Activated naive CD8-positive, alpha-beta T cell treated with anti-CD3 and anti-CD28 coated beads, Interleukin-2, amount 10 ng/mL, durations not matched to agents 7 days and 5 days (primary cell): ENCODE measurements at regions not wholly inside any gene's neighbourhood (a gene's known extent, or its start where the extent isn't known, plus 50 kb on each side); places are given as distances from the start of the nearest gene placed in this dataset.
"Not testable (repeated sequence)": the region's sequence is repeated elsewhere in the genome, so short reads cannot be mapped to it uniquely, and the experiment has no call there.

Experiments used
- ATAC-seq: fragments of 150-1000 bp; cut with Tn5 transposase; one replicate; pipeline ENCODE4 v1.10.0; 2021; ENCODE audit warnings: low read depth, moderate library complexity
- POLR2A ChIA-PET: fragments of 350-600 bp; sonication (Branson Sonifier 250); formaldehyde crosslinking; loops from one replicate; lab custom pipeline; 2021; ENCODE audit warnings: antibody characterized with exemption; lab: Charles Lee
- DNase-seq: peaks from one replicate; pipeline ENCODE4 v3.0.0; 2021
- H3K27ac Mint-ChIP-seq: one replicate; pipeline ENCODE4 v1.8.0; 2022; ENCODE audit warnings: mild to moderate bottlenecking, mixed read lengths
- H3K27me3 Mint-ChIP-seq: one replicate; pipeline ENCODE4 v1.8.0; 2022; ENCODE audit warnings: mild to moderate bottlenecking, moderate library complexity, mixed read lengths
- H3K36me3 Mint-ChIP-seq: one replicate; pipeline ENCODE4 v1.8.0; 2021; ENCODE audit warnings: mild to moderate bottlenecking, mixed read lengths
- H3K4me1 Mint-ChIP-seq: one replicate; pipeline ENCODE4 v1.8.0; 2021; ENCODE audit warnings: mixed read lengths
- H3K4me3 Mint-ChIP-seq: one replicate; pipeline ENCODE4 v1.8.0; 2022; ENCODE audit warnings: mild to moderate bottlenecking, moderate library complexity, mixed read lengths
- H3K9me3 Mint-ChIP-seq: one replicate; pipeline ENCODE4 v1.8.0; 2021; ENCODE audit warnings: mixed read lengths

GRCh38 chr2:195359043-195359735 is 297.8 kb upstream of the SLC39A10 start:
- H3K27ac Mint-ChIP-seq, result no peak overlapping the region
- ATAC-seq, result no peak
- peaks cover under 1% of the 10 kb centered on the region for H3K36me3 Mint-ChIP-seq
- peaks cover 6% of the 10 kb centered on the region for H3K4me1 Mint-ChIP-seq
- POLR2A ChIA-PET, result no interaction called here
- peaks cover 2% of the 10 kb centered on the region for H3K27me3 Mint-ChIP-seq
- no peak overlapping the region for H3K4me3 Mint-ChIP-seq
- peaks cover 6% of the 10 kb centered on the region for H3K9me3 Mint-ChIP-seq
- DNase-seq, result no peak

- ATAC-seq, result no peak
- H3K4me3 Mint-ChIP-seq, result no peak overlapping the region
- POLR2A ChIA-PET, result no interaction called here
- DNase-seq, result no peak
- peaks cover 6% of the 10 kb centered on the region for H3K9me3 Mint-ChIP-seq
- H3K27ac Mint-ChIP-seq, result no peak overlapping the region
- H3K4me1 Mint-ChIP-seq, result peaks cover 6% of the 10 kb centered on the region
- peaks cover 1% of the 10 kb centered on the region for H3K36me3 Mint-ChIP-seq
- H3K27me3 Mint-ChIP-seq, result peaks cover 2% of the 10 kb centered on the region
These were observed 300.0 kb upstream of the SLC39A10 start for GRCh38 chr2:195356920-195357440.

- Mint-ChIP-seq H3K4me1 (peaks cover 6% of the 10 kb centered on the region), H3K27me3 (peaks cover 2% of the 10 kb centered on the region), H3K36me3 (peaks cover 1% of the 10 kb centered on the region), H3K27ac (no peak overlapping the region), H3K4me3 (no peak overlapping the region), H3K9me3 (peaks cover 6% of the 10 kb centered on the region)
- DNase-seq (no peak), ATAC-seq (no peak)
- POLR2A ChIA-PET, result no interaction called here
These were observed 301.0 kb upstream of the SLC39A10 start for GRCh38 chr2:195356026-195356425.

- H3K27me3 Mint-ChIP-seq, result no peaks in the 10 kb centered on the region
- no peak overlapping the region for H3K27ac Mint-ChIP-seq
- ATAC-seq (no peak), DNase-seq (no peak)
- no peak overlapping the region for H3K4me3 Mint-ChIP-seq
- H3K4me1 Mint-ChIP-seq, result no peaks in the 10 kb centered on the region
- H3K9me3 Mint-ChIP-seq, result peaks cover 11% of the 10 kb centered on the region
- POLR2A ChIA-PET, result no interaction called here
- peaks cover 1% of the 10 kb centered on the region for H3K36me3 Mint-ChIP-seq
These were observed 304.4 kb upstream of the SLC39A10 start for GRCh38 chr2:195352581-195352980.

GRCh38 chr2:195343942-195344530 is 313.0 kb upstream of the SLC39A10 start:
- Mint-ChIP-seq H3K4me3 (no peak overlapping the region), H3K27me3 (no peaks in the 10 kb centered on the region), H3K36me3 (peaks cover 1% of the 10 kb centered on the region), H3K9me3 (peaks cover 5% of the 10 kb centered on the region), H3K4me1 (peaks cover 4% of the 10 kb centered on the region), H3K27ac (no peak overlapping the region)
- ATAC-seq, result no peak
- no peak for DNase-seq
- POLR2A ChIA-PET, result no interaction called here

GRCh38 chr2:195343540-195343939 is 313.5 kb upstream of the SLC39A10 start:
- ATAC-seq, result no peak

GRCh38 chr2:195342061-195342460 is 315.0 kb upstream of the SLC39A10 start:
- DNase-seq, result no peak

More at GRCh38 chr2:195343540-195343939, 313.5 kb upstream of the SLC39A10 start:
- Mint-ChIP-seq H3K9me3 (peaks cover 6% of the 10 kb centered on the region), H3K27ac (no peak overlapping the region), H3K27me3 (no peaks in the 10 kb centered on the region), H3K36me3 (peaks cover 1% of the 10 kb centered on the region), H3K4me1 (peaks cover 5% of the 10 kb centered on the region), H3K4me3 (no peak overlapping the region)
- POLR2A ChIA-PET, result no interaction called here
- DNase-seq, result no peak

GRCh38 chr2:195338856-195339255 is 318.2 kb upstream of the SLC39A10 start:
- POLR2A ChIA-PET, result no interaction called here
- no peak overlapping the region for H3K4me3 Mint-ChIP-seq
- DNase-seq (no peak), ATAC-seq (no peak)
- H3K4me1 Mint-ChIP-seq, result peaks cover 4% of the 10 kb centered on the region
- H3K36me3 Mint-ChIP-seq, result no peaks in the 10 kb centered on the region
- H3K27ac Mint-ChIP-seq, result no peak overlapping the region
- H3K27me3 Mint-ChIP-seq, result no peaks in the 10 kb centered on the region
- H3K9me3 Mint-ChIP-seq, result peaks cover 4% of the 10 kb centered on the region

More at GRCh38 chr2:195342061-195342460, 315.0 kb upstream of the SLC39A10 start:
- POLR2A ChIA-PET, result no interaction called here
- H3K27me3 Mint-ChIP-seq, result no peaks in the 10 kb centered on the region
- no peak overlapping the region for H3K4me3 Mint-ChIP-seq
- H3K36me3 Mint-ChIP-seq, result peaks cover 1% of the 10 kb centered on the region
- ATAC-seq, result no peak
- H3K4me1 Mint-ChIP-seq, result peaks cover 6% of the 10 kb centered on the region
- H3K9me3 Mint-ChIP-seq, result peaks cover 8% of the 10 kb centered on the region
- H3K27ac Mint-ChIP-seq, result no peak overlapping the region

- DNase-seq, result no peak
- Mint-ChIP-seq H3K36me3 (no peaks in the 10 kb centered on the region), H3K27me3 (no peaks in the 10 kb centered on the region)
These were observed 319.4 kb upstream of the SLC39A10 start for GRCh38 chr2:195337597-195337996.

GRCh38 chr2:195333869-195334268 is 323.2 kb upstream of the SLC39A10 start:
- H3K36me3 Mint-ChIP-seq, result peaks cover 2% of the 10 kb centered on the region
- ATAC-seq (no peak), DNase-seq (no peak)
- H3K27ac Mint-ChIP-seq, result no peak overlapping the region
- H3K4me1 Mint-ChIP-seq, result peaks cover 1% of the 10 kb centered on the region
- H3K27me3 Mint-ChIP-seq, result no peaks in the 10 kb centered on the region
- POLR2A ChIA-PET, result no interaction called here
- H3K9me3 Mint-ChIP-seq, result peaks cover 3% of the 10 kb centered on the region
- H3K4me3 Mint-ChIP-seq, result no peak overlapping the region

More at GRCh38 chr2:195337597-195337996, 319.4 kb upstream of the SLC39A10 start:
- Mint-ChIP-seq H3K27ac (no peak overlapping the region), H3K4me1 (peaks cover 4% of the 10 kb centered on the region), H3K4me3 (no peak overlapping the region), H3K9me3 (peaks cover 4% of the 10 kb centered on the region)
- POLR2A ChIA-PET, result no interaction called here
- ATAC-seq, result no peak

- Mint-ChIP-seq H3K4me3 (no peak overlapping the region), H3K36me3 (peaks cover 3% of the 10 kb centered on the region), H3K4me1 (no peaks in the 10 kb centered on the region), H3K9me3 (no peaks in the 10 kb centered on the region), H3K27me3 (no peaks in the 10 kb centered on the region), H3K27ac (no peak overlapping the region)
- POLR2A ChIA-PET, result no interaction called here
- no peak for ATAC-seq
- DNase-seq, result no peak
These were observed 325.1 kb upstream of the SLC39A10 start for GRCh38 chr2:195331966-195332365.

GRCh38 chr2:195331129-195331528 is 325.9 kb upstream of the SLC39A10 start:
- H3K9me3 Mint-ChIP-seq, result no peaks in the 10 kb centered on the region
- no peaks in the 10 kb centered on the region for H3K4me1 Mint-ChIP-seq
- POLR2A ChIA-PET, result no interaction called here
- H3K27ac Mint-ChIP-seq, result no peak overlapping the region
- H3K27me3 Mint-ChIP-seq, result no peaks in the 10 kb centered on the region
- peaks cover 3% of the 10 kb centered on the region for H3K36me3 Mint-ChIP-seq
- no peak for DNase-seq
- no peak for ATAC-seq
- no peak overlapping the region for H3K4me3 Mint-ChIP-seq

GRCh38 chr2:195330513-195330956 is 326.5 kb upstream of the SLC39A10 start:
- no peaks in the 10 kb centered on the region for H3K27me3 Mint-ChIP-seq
- DNase-seq (no peak), ATAC-seq (no peak)
- no peak overlapping the region for H3K27ac Mint-ChIP-seq
- no peaks in the 10 kb centered on the region for H3K9me3 Mint-ChIP-seq
- H3K36me3 Mint-ChIP-seq, result peaks cover 3% of the 10 kb centered on the region
- no peaks in the 10 kb centered on the region for H3K4me1 Mint-ChIP-seq
- POLR2A ChIA-PET, result no interaction called here
- H3K4me3 Mint-ChIP-seq, result no peak overlapping the region

- H3K27me3 Mint-ChIP-seq, ATAC-seq, H3K9me3 Mint-ChIP-seq, POLR2A ChIA-PET, H3K27ac Mint-ChIP-seq, DNase-seq, H3K4me3 Mint-ChIP-seq, H3K4me1 Mint-ChIP-seq, H3K36me3 Mint-ChIP-seq: not testable (repeated sequence)
These were observed 327.2 kb upstream of the SLC39A10 start for GRCh38 chr2:195329784-195330183.
